K562 (cell line): ENCODE measurements at regions not wholly inside any gene's neighbourhood (a gene's known extent, or its start where the extent isn't known, plus 50 kb on each side); places are given as distances from the start of the nearest gene placed in this dataset.

Experiments
- ATAC-seq: fragments of 200-7000 bp; cut with Tn5 transposase; 3 replicates; pipeline ENCODE4 v1.9.1; 2020; ENCODE audit warnings: moderate library complexity
- BruUV-seq: library from RNA; stranded (reverse); fragments of 400-500 nt; replicated peaks from 2 replicates; lab custom pipeline; 2021; lab: Mats Ljungman, UMichigan
- CTCF ChIA-PET: fragments of 300-600 bp; formaldehyde crosslinking; extraction: SDS; loops from one replicate; lab custom pipeline; 2021; ENCODE audit warnings: low intra/inter-chr PET ratio; lab: Yijun Ruan, JAX
- POLR2A ChIA-PET: fragments of 300-600, 350-650 bp; sonication (Branson Sonifier 250); formaldehyde crosslinking; extraction: SDS; loops from one replicate; lab custom pipeline; 2021; ENCODE audit warnings: antibody characterized with exemption, inconsistent platforms; lab: Yijun Ruan, JAX
- DNase-seq, 4 experiments: peaks; one replicate each; pipeline versions ENCODE4 v3.0.0 to v3.0.0-alpha.2; 2011 to 2018; ENCODE audit warnings: low spot score in 3 of 4, mixed read lengths in 3 of 4; ENCODE audit errors: extremely low read depth in 1 of 4
- FAIRE-seq: peaks from 2 replicates; lab custom pipeline; 2011; peaks lifted over from hg19 to GRCh38; lab: Jason Lieb, UNC
- H2AFZ ChIP-seq: 2 replicates; pipeline ENCODE4 v1.6.0; 2011; ENCODE audit warnings: low read depth, low read length, control low read depth, inconsistent platforms
- H3K27ac ChIP-seq: fragments of 200-600 bp; 3 replicates; pipeline ENCODE4 v1.8.0; 2011; ENCODE audit warnings: low read depth, mild to moderate bottlenecking, control low read depth, inconsistent platforms, low read length, moderate library complexity, mixed read lengths; ENCODE audit errors: extremely low read depth
- H3K27me3 ChIP-seq, 2 experiments: fragments of 300-600 bp in 1 of 2; 2 replicates in 1 of 2; 3 replicates in 1 of 2; pipeline versions ENCODE4 v1.6.0 to v1.8.0; 2011; ENCODE audit warnings: inconsistent platforms in 2 of 2, low read length in 2 of 2, mild to moderate bottlenecking in 1 of 2, mixed read lengths in 1 of 2, moderate library complexity in 1 of 2; ENCODE audit not compliant: control insufficient read depth in 2 of 2, insufficient read depth in 2 of 2
- H3K36me3 ChIP-seq: fragments of 300-600 bp; 3 replicates; pipeline ENCODE4 v1.8.0; 2011; ENCODE audit warnings: mild to moderate bottlenecking, low read length, inconsistent platforms; ENCODE audit not compliant: control insufficient read depth, insufficient read depth
- H3K4me1 ChIP-seq, 2 experiments: fragments of 200-600 bp in 1 of 2; replicated peaks in 1 of 2; 2 replicates in 1 of 2; 3 replicates in 1 of 2; pipeline versions ENCODE4 v1.5.1 to v1.8.0; 2011; ENCODE audit warnings: inconsistent platforms in 2 of 2, low read length in 2 of 2, mild to moderate bottlenecking in 1 of 2, mixed read lengths in 1 of 2, moderate library complexity in 1 of 2; ENCODE audit not compliant: control insufficient read depth in 2 of 2, insufficient read depth in 2 of 2
- H3K4me2 ChIP-seq: 2 replicates; pipeline ENCODE4 v1.6.1; 2011; ENCODE audit warnings: low read length, control low read depth, inconsistent platforms, mixed read lengths; ENCODE audit not compliant: insufficient read depth
- H3K4me3 ChIP-seq: fragments of 200-600 bp; sonication (generic), shearing (Covaris generic); 2 replicates; pipeline ENCODE4 v1.5.1; 2016; ENCODE audit warnings: control low read depth, inconsistent platforms
- H3K79me2 ChIP-seq: fragments of 200-600 bp; 3 replicates; pipeline ENCODE4 v1.8.0; 2011; ENCODE audit warnings: low read length, inconsistent platforms; ENCODE audit not compliant: control insufficient read depth, insufficient read depth
- H3K9ac ChIP-seq, 2 experiments: 2 replicates each; pipeline versions ENCODE4 v1.6.0 to v1.6.1; 2011; ENCODE audit warnings: low read depth in 2 of 2, low read length in 2 of 2, control low read depth in 1 of 2, inconsistent platforms in 1 of 2, mild to moderate bottlenecking in 1 of 2, mixed read lengths in 1 of 2; ENCODE audit not compliant: insufficient read depth in 1 of 2
- H3K9me1 ChIP-seq: one replicate; pipeline ENCODE4 v1.6.0; 2011; ENCODE audit warnings: inconsistent platforms, mild to moderate bottlenecking, low read length, moderate library complexity; ENCODE audit not compliant: control insufficient read depth, insufficient read depth
- H3K9me3 ChIP-seq: replicated peaks from 2 replicates; pipeline ENCODE4 v1.5.1; 2011; ENCODE audit warnings: low read depth, low read length, inconsistent platforms; ENCODE audit not compliant: control insufficient read depth, insufficient read depth
- H4K20me1 ChIP-seq: replicated peaks from 2 replicates; pipeline ENCODE4 v1.6.1; 2011; ENCODE audit warnings: low read length, inconsistent platforms, mixed read lengths; ENCODE audit not compliant: control insufficient read depth, insufficient read depth
- ARID4B ChIP-seq: sonication (generic); formaldehyde crosslinking; IDR thresholded peaks from 2 replicates; pipeline ENCODE4 v1.8.0; 2022; ENCODE audit warnings: mild to moderate bottlenecking, missing genetic modification reagents
- ATF1 ChIP-seq, 2 experiments: fragments of 450-650 bp in 1 of 2; IDR thresholded peaks; 2 replicates each; pipeline ENCODE4 v1.6.1; 2016; ENCODE audit warnings: missing compliant biosample characterization in 1 of 2, missing genetic modification characterization in 1 of 2
- C11orf30 ChIP-seq: fragments of 450-650 bp; IDR thresholded peaks from 2 replicates; pipeline ENCODE4 v1.6.1; 2016; ENCODE audit warnings: low read depth, mild to moderate bottlenecking
- CREB3 ChIP-seq: fragments of 450-650 bp; conservative IDR thresholded peaks from 2 replicates; pipeline ENCODE4 v1.6.1; 2016; ENCODE audit warnings: missing genetic modification characterization, low read depth, mild to moderate bottlenecking, missing compliant biosample characterization, moderate library complexity
- CXXC5 ChIP-seq: fragments of 250-450 bp; sonication (Bioruptor Pico); IDR thresholded peaks from 2 replicates; pipeline ENCODE4 v1.8.0; 2022; ENCODE audit warnings: inconsistent platforms, mild to moderate bottlenecking, moderate library complexity
- HNRNPL ChIP-seq: fragments of 200-400 bp; formaldehyde crosslinking; IDR thresholded peaks from 2 replicates; pipeline ENCODE4 v1.6.1; 2017; ENCODE audit warnings: low read depth, mild to moderate bottlenecking, low read length
- KDM5B ChIP-seq: fragments of 200-600 bp; sonication (generic); IDR thresholded peaks from 2 replicates; pipeline ENCODE4 v1.6.1; 2012; ENCODE audit warnings: low read depth, mild to moderate bottlenecking, moderate library complexity, low read length, control low read depth, inconsistent platforms; ENCODE audit not compliant: insufficient replicate concordance
- KLF1 ChIP-seq: fragments of 450-650 bp; IDR thresholded peaks from 2 replicates; pipeline ENCODE4 v1.6.1; 2016; ENCODE audit warnings: missing genetic modification characterization, missing compliant biosample characterization
- MCM2 ChIP-seq: fragments of 450-650 bp; IDR thresholded peaks from 2 replicates; pipeline ENCODE4 v1.6.1; 2017; ENCODE audit warnings: low read depth, mild to moderate bottlenecking
- NFATC3 ChIP-seq: fragments of 450-650 bp; IDR thresholded peaks from 2 replicates; pipeline ENCODE4 v1.6.1; 2017; ENCODE audit warnings: mild to moderate bottlenecking
- NFE2L1 ChIP-seq: fragments of 450-650 bp; IDR thresholded peaks from 2 replicates; pipeline ENCODE4 v1.6.1; 2016; ENCODE audit warnings: missing genetic modification characterization, low read depth, mild to moderate bottlenecking, missing compliant biosample characterization, moderate library complexity, borderline replicate concordance
- PPARD ChIP-seq: fragments of 250-450 bp; sonication (Bioruptor Pico); IDR thresholded peaks from 2 replicates; pipeline ENCODE4 v1.8.0; 2022; ENCODE audit warnings: inconsistent platforms, mild to moderate bottlenecking, moderate library complexity
- PRPF4 ChIP-seq: fragments of 200-400 bp; formaldehyde crosslinking; IDR thresholded peaks from one replicate; pipeline ENCODE4 v1.6.1; 2017; ENCODE audit warnings: low read length, low read depth, mild to moderate bottlenecking; ENCODE audit not compliant: insufficient read depth, poor library complexity, severe bottlenecking
- SP1 ChIP-seq: sonication (generic); formaldehyde crosslinking; IDR thresholded peaks from 2 replicates; pipeline ENCODE4 v1.8.1; 2022; ENCODE audit warnings: mild to moderate bottlenecking, missing genetic modification reagents
- ZNF212 ChIP-seq: fragments of 450-650 bp; formaldehyde crosslinking; IDR thresholded peaks from 2 replicates; pipeline ENCODE4 v1.4.0; 2020; ENCODE audit warnings: mild to moderate bottlenecking
- ZNF24 ChIP-seq: fragments of 450-650 bp; IDR thresholded peaks from 2 replicates; pipeline ENCODE4 v1.6.1; 2016
- ZNF311 ChIP-seq: fragments of 250-450 bp; sonication (Bioruptor Pico); IDR thresholded peaks from 2 replicates; pipeline ENCODE4 v1.4.0; 2020; ENCODE audit warnings: mild to moderate bottlenecking, moderate library complexity
- ZNF395 ChIP-seq: fragments of 200-800 bp; sonication (Bioruptor generic); IDR thresholded peaks from 2 replicates; pipeline ENCODE4 v1.6.1; 2017; ENCODE audit warnings: missing genetic modification characterization, missing compliant biosample characterization
- WGBS: fragments of 100-300 bp; shearing (Covaris generic); methylation state at CpG from one replicate; pipeline ENCODE4 v1.1.6; 2016; ENCODE audit warnings: low coverage, mixed read lengths; ENCODE audit not compliant: insufficient coverage; ENCODE audit errors: missing lambda C conversion rate; 5-methylcytosine and 5-hydroxymethylcytosine counted together
- in situ Hi-C: fragments of 300-500 bp; cut with MboI; formaldehyde crosslinking; loops from 4 replicates; pipeline ENCODE4 v1.15.0; 2018; ENCODE audit warnings: inconsistent platforms, mixed read lengths
- intact Hi-C: fragments of 100-400 bp; cut with micrococcal nuclease; formaldehyde crosslinking; loops from 2 replicates; pipeline ENCODE4 v1.14.2; 2022

DNA sequence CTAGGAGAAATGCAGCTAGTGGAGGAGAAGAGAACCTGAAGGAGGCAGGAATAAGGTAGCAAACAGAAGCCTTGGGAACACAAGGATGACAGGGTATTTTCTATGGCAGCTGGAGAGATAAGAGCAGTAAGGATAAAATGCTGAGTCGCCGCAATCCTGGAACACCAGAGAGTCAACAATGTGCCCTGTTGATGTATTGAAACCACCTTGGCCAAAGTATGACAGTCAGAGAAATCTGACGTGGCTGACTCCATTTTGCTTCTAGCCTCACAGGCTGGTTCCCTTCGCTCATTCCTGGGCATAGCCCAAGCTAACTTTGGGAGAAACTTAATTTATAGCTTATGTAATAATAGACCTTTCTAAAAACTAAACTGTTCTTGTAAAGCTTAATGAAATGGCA is 56.6 kb upstream of the C4orf54 start:
- H3K27ac ChIP-seq: no peak overlapping the region
- ChIA-PET CTCF (no interaction called here), POLR2A (interaction anchor here (0.6 to 2.3 kb wide), 3 partner anchors 10 to 69 kb away, joined by 3 to 9 read pairs (median 3); no protein-coding TSS in a partner anchor)
- no peaks in the 10 kb centered on the region for H4K20me1 ChIP-seq
- WGBS: 13% methylated on average over 4 of the region's 4 CpGs
- H3K27me3 ChIP-seq: peaks cover 0 to 8% of the 10 kb centered on the region in 2 experiments; a peak in 1 of 5 replicates
- no peak for ATAC-seq
- no peaks in the 10 kb centered on the region for H3K9me3 ChIP-seq
- H3K4me1 ChIP-seq: no peaks in the 10 kb centered on the region
- BruUV-seq: no TSS peak
- no peak overlapping the region for H2AFZ ChIP-seq
- no peak for DNase-seq
- H3K4me2 ChIP-seq: no peak overlapping the region
- H3K9ac ChIP-seq: no peak overlapping the region
- intact Hi-C loops (no loop called here), in situ Hi-C loops (no loop called here)
- FAIRE-seq: no peak
- no peak overlapping the region for H3K4me3 ChIP-seq
- H3K36me3 ChIP-seq: no peaks in the 10 kb centered on the region
- H3K79me2 ChIP-seq: no peaks in the 10 kb centered on the region
- no peaks in the 10 kb centered on the region for H3K9me1 ChIP-seq
- TF ChIP-seq PRPF4: no peak
- TF ChIP-seq SP1 (CRISPR knock-in tag): no peak
- TF ChIP-seq CXXC5 (CRISPR knock-in tag): no peak
- TF ChIP-seq ZNF24: no peak
- no peak for TF ChIP-seq NFATC3
- no peak for TF ChIP-seq MCM2
- no peak for TF ChIP-seq ARID4B (CRISPR knock-in tag)
- no peak for TF ChIP-seq ZNF395 (CRISPR knock-in tag)
- TF ChIP-seq KDM5B: no peak
- no peak for TF ChIP-seq ZNF311 (CRISPR knock-in tag)
- TF ChIP-seq C11orf30: peak; percentile 88
- no peak for TF ChIP-seq KLF1 (tag)
- TF ChIP-seq NFE2L1 (tag): no peak
- TF ChIP-seq ATF1 (CRISPR knock-in tag; IDR thresholded peaks at IDR 0.05): no peak
- no peak for TF ChIP-seq ATF1 (tag; IDR thresholded peaks at IDR 0.05)
- no peak for TF ChIP-seq HNRNPL
- TF ChIP-seq CREB3 (tag): no peak
- TF ChIP-seq PPARD (CRISPR knock-in tag): no peak
- no peak for TF ChIP-seq ZNF212 (CRISPR knock-in tag)
